ENCODE measurements at regions not wholly inside any gene's neighbourhood (a gene's known extent, or its start where the extent isn't known, plus 50 kb on each side); places are given as distances from the start of the nearest gene placed in this dataset.

DNA sequence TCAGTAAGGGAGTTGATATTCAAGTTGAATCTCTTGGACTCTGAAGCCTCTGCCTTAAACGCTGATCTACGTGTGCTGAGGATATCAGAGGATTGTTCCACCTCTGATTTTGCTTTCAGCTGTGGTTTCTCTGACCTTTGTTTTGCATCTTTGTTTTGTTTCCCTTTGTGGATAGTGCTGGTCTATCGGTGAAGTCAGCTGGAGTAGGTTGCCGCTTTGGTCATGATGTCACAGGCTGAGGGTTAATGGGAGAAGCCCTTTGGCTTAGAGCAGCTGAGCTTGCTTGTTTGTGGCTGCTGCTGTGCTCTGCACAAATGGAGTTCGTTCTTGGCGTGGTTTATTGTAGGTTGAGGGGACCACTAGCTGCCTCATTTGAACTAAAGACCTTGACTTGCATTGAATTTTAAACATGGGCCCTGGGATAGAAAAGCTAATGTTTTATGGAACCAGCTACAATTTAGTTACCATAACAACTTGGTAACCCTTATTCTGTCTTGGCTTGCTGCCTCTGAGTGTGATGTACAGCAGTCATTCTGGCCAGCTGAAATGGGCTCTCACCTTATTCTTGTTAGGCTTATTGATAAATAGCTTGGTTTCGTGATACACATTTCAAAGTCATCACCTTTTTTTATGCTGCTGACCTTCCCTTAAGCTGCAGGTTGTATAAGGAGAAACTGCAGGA, 284.5 kb upstream of the E2F7 start:
- ChIA-PET SMC1A (ENCODE audit: uncharacterized antibody, unreplicated experiment) (no interaction called here), RAD21 (ENCODE audit: unreplicated experiment) (no interaction called here), POLR2A (no interaction called here), CTCF (no interaction called here)
- Histone ChIP-seq H3K79me2 (ENCODE audit: control insufficient read depth, insufficient read depth, low read length) (no peaks in the 10 kb centered on the region), H3K4me1 (ENCODE audit: control insufficient read depth, insufficient read depth, low read length) (no peaks in the 10 kb centered on the region), H3K4me3 (no peak overlapping the region), H3K27me3 (replicated peaks in 1 of 2; ENCODE audit: control insufficient read depth in 2 of 2, insufficient read depth in 2 of 2, low read length in 1 of 2) (no peaks in the 10 kb centered on the region), H3K9ac (ENCODE audit: control insufficient read depth, insufficient read depth, low read length) (no peak overlapping the region), H4K20me1 (ENCODE audit: control insufficient read depth, insufficient read depth) (no peaks in the 10 kb centered on the region), H2AFZ (ENCODE audit: control insufficient read depth, low read depth, low read length) (no peak overlapping the region), H3K27ac (ENCODE audit: control insufficient read depth, insufficient read depth) (no peak overlapping the region), H3K36me3 (ENCODE audit: control insufficient read depth in 2 of 2, insufficient read depth in 2 of 2, low read length in 1 of 2) (no peaks in the 10 kb centered on the region), H3K9me3 (replicated peaks; ENCODE audit: control insufficient read depth, insufficient read depth, low read length) (no peaks in the 10 kb centered on the region), H3K4me2 (ENCODE audit: control insufficient read depth, insufficient read depth) (no peak overlapping the region)
- WGBS (ENCODE audit: insufficient coverage, insufficient replicate concordance, low lambda C conversion rate, missing lambda C conversion rate) = 28% methylated on average over 7 of the region's 7 CpGs
- TF ChIP-seq JUNB (IDR thresholded peaks at IDR 0.05) (no peak), SMAD5 (IDR thresholded peaks at IDR 0.05; ENCODE audit: low read depth) (no peak), BCLAF1 (IDR thresholded peaks at IDR 0.05) (no peak), TCF12 (IDR thresholded peaks at IDR 0.05; ENCODE audit: low read depth, low read length) (no peak)
- BruUV-seq (replicated peaks) = no TSS peak
- DNase-seq (ENCODE audit: low read depth, low spot score) (no peak), FAIRE-seq (no peak), ATAC-seq (no peak)
- intact Hi-C loops (cut with micrococcal nuclease; ENCODE audit: unreplicated experiment) = no loop called here
- in situ Hi-C loops (cut with MboI) = no loop called here

- intact Hi-C loops (cut with micrococcal nuclease; ENCODE audit: unreplicated experiment) = no loop called here
- no peak overlapping the region for H3K4me2 ChIP-seq (ENCODE audit: control insufficient read depth, insufficient read depth)
- H3K4me1 ChIP-seq (ENCODE audit: control insufficient read depth, insufficient read depth, low read length) = no peaks in the 10 kb centered on the region
- CTCF ChIA-PET = interaction anchor here (0.6 kb wide), 1 partner anchor 15 kb away, joined by 3 read pairs; no protein-coding TSS in a partner anchor
- DNase-seq (ENCODE audit: low read depth, low spot score) (no peak), FAIRE-seq (no peak), ATAC-seq (no peak)
- POLR2A ChIA-PET = no interaction called here
- H3K4me3 ChIP-seq = no peak overlapping the region
- no peak overlapping the region for H3K27ac ChIP-seq (ENCODE audit: control insufficient read depth, insufficient read depth)
- no peaks in the 10 kb centered on the region for H4K20me1 ChIP-seq (ENCODE audit: control insufficient read depth, insufficient read depth)
- no peaks in the 10 kb centered on the region for H3K9me3 ChIP-seq (replicated peaks; ENCODE audit: control insufficient read depth, insufficient read depth, low read length)
- H3K9ac ChIP-seq (ENCODE audit: control insufficient read depth, insufficient read depth, low read length) = no peak overlapping the region
- no peaks in the 10 kb centered on the region for H3K27me3 ChIP-seq (replicated peaks in 1 of 2; ENCODE audit: control insufficient read depth in 2 of 2, insufficient read depth in 2 of 2, low read length in 1 of 2)
- no peaks in the 10 kb centered on the region for H3K79me2 ChIP-seq (ENCODE audit: control insufficient read depth, insufficient read depth, low read length)
- no peaks in the 10 kb centered on the region for H3K36me3 ChIP-seq (ENCODE audit: control insufficient read depth in 2 of 2, insufficient read depth in 2 of 2, low read length in 1 of 2)
- TF ChIP-seq, protein P1, sequence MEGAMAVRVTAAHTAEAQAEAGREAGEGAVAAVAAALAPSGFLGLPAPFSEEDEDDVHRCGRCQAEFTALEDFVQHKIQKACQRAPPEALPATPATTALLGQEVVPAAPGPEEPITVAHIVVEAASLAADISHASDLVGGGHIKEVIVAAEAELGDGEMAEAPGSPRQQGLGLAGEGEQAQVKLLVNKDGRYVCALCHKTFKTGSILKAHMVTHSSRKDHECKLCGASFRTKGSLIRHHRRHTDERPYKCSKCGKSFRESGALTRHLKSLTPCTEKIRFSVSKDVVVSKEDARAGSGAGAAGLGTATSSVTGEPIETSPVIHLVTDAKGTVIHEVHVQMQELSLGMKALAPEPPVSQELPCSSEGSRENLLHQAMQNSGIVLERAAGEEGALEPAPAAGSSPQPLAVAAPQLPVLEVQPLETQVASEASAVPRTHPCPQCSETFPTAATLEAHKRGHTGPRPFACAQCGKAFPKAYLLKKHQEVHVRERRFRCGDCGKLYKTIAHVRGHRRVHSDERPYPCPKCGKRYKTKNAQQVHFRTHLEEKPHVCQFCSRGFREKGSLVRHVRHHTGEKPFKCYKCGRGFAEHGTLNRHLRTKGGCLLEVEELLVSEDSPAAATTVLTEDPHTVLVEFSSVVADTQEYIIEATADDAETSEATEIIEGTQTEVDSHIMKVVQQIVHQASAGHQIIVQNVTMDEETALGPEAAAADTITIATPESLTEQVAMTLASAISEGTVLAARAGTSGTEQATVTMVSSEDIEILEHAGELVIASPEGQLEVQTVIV (IDR thresholded peaks at IDR 0.05; ENCODE audit: borderline replicate concordance, partially characterized antibody) = no peak
- no peak overlapping the region for H2AFZ ChIP-seq (ENCODE audit: control insufficient read depth, low read depth, low read length)
- RAD21 ChIA-PET (ENCODE audit: unreplicated experiment) = no interaction called here
- in situ Hi-C loops (cut with MboI) = no loop called here
- SMC1A ChIA-PET (ENCODE audit: uncharacterized antibody, unreplicated experiment) = no interaction called here
- WGBS (ENCODE audit: insufficient coverage, insufficient replicate concordance, low lambda C conversion rate, missing lambda C conversion rate) = 30% methylated on average over 2 of the region's 2 CpGs
- BruUV-seq (replicated peaks) = no TSS peak
These were observed 281.6 kb upstream of the E2F7 start for GRCh38 chr12:77347017-77347416.

All from GM12878 (cell line).